ENCODE measurements at regions not wholly inside any gene's neighbourhood (a gene's known extent, or its start where the extent isn't known, plus 50 kb on each side); places are given as distances from the start of the nearest gene placed in this dataset.

DNA sequence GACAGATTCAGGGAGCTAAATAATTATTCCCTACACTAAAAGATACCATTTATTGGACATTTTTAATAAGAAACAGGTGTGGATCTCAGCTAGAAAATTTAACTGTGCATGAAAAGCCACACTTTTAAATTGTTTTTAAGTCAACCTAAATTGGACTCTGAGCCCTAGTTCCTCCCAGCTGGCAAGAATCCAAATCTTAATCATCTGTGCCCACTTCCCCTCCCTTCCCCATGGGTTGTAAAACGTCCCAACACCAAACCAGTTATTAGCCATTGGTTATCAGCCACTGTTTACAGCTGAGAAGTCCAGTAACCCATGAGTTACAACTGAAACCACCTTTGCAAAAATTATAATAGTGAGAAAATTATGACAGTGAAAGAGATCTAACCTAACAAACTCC is 125.6 kb upstream of the S100G start:
- TF ChIP-seq, protein P1, sequence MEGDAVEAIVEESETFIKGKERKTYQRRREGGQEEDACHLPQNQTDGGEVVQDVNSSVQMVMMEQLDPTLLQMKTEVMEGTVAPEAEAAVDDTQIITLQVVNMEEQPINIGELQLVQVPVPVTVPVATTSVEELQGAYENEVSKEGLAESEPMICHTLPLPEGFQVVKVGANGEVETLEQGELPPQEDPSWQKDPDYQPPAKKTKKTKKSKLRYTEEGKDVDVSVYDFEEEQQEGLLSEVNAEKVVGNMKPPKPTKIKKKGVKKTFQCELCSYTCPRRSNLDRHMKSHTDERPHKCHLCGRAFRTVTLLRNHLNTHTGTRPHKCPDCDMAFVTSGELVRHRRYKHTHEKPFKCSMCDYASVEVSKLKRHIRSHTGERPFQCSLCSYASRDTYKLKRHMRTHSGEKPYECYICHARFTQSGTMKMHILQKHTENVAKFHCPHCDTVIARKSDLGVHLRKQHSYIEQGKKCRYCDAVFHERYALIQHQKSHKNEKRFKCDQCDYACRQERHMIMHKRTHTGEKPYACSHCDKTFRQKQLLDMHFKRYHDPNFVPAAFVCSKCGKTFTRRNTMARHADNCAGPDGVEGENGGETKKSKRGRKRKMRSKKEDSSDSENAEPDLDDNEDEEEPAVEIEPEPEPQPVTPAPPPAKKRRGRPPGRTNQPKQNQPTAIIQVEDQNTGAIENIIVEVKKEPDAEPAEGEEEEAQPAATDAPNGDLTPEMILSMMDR (IDR thresholded peaks at IDR 0.05), result no peak
- no peak for TF ChIP-seq POLR2A (IDR thresholded peaks at IDR 0.05)

All from thyroid gland (tissue), 4 donors.